ENCODE measurements at regions not wholly inside any gene's neighbourhood (a gene's known extent, or its start where the extent isn't known, plus 50 kb on each side); places are given as distances from the start of the nearest gene placed in this dataset.

GRCh38 chr13:108572782-108573211, 56.6 kb upstream of the MYO16 start:
- no peak for TF ChIP-seq EZH2 (optimal IDR thresholded peaks at IDR 0.05; ENCODE audit: low read depth, low read length)
- TF ChIP-seq, protein P1, sequence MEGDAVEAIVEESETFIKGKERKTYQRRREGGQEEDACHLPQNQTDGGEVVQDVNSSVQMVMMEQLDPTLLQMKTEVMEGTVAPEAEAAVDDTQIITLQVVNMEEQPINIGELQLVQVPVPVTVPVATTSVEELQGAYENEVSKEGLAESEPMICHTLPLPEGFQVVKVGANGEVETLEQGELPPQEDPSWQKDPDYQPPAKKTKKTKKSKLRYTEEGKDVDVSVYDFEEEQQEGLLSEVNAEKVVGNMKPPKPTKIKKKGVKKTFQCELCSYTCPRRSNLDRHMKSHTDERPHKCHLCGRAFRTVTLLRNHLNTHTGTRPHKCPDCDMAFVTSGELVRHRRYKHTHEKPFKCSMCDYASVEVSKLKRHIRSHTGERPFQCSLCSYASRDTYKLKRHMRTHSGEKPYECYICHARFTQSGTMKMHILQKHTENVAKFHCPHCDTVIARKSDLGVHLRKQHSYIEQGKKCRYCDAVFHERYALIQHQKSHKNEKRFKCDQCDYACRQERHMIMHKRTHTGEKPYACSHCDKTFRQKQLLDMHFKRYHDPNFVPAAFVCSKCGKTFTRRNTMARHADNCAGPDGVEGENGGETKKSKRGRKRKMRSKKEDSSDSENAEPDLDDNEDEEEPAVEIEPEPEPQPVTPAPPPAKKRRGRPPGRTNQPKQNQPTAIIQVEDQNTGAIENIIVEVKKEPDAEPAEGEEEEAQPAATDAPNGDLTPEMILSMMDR (IDR thresholded peaks at IDR 0.05; ENCODE audit: low read length), result no peak
- TF ChIP-seq EZH2phosphoT487 (IDR thresholded peaks at IDR 0.05; ENCODE audit: low read length), result no peak
- Histone ChIP-seq H3K9me2 (replicated peaks; ENCODE audit: insufficient read depth, low read length) (no peaks in the 10 kb centered on the region), H2AFZ (ENCODE audit: low read length) (no peak overlapping the region)

GRCh38 chr13:108573455-108573854, 56.0 kb upstream of the MYO16 start:
- H3K27me3 ChIP-seq (replicated peaks; ENCODE audit: insufficient read depth, low read length), result no peaks in the 10 kb centered on the region
- DNase-seq, result no peak
- no peak overlapping the region for H3K4me2 ChIP-seq (ENCODE audit: low read depth, low read length)
- no peaks in the 10 kb centered on the region for H3K36me3 ChIP-seq (replicated peaks; ENCODE audit: insufficient read depth, low read length)
- H2AFZ ChIP-seq (ENCODE audit: low read length), result no peak overlapping the region
- H3K79me2 ChIP-seq (ENCODE audit: low read length), result no peaks in the 10 kb centered on the region
- H3K27ac ChIP-seq (ENCODE audit: low read length), result no peak overlapping the region
- no peak overlapping the region for H3K9ac ChIP-seq (ENCODE audit: low read length)
- no peak overlapping the region for H3K4me3 ChIP-seq (ENCODE audit: low read length)
- no peaks in the 10 kb centered on the region for H4K20me1 ChIP-seq (ENCODE audit: insufficient read depth, low read length)
- TF ChIP-seq, protein P1 (IDR thresholded peaks at IDR 0.05; ENCODE audit: low read length), result no peak
- TF ChIP-seq EZH2 (optimal IDR thresholded peaks at IDR 0.05; ENCODE audit: low read depth, low read length) (no peak), EZH2phosphoT487 (IDR thresholded peaks at IDR 0.05; ENCODE audit: low read length) (no peak)
- H3F3A ChIP-seq (ENCODE audit: insufficient read depth, low read length), result no peaks in the 10 kb centered on the region
- no peaks in the 10 kb centered on the region for H3K9me3 ChIP-seq (replicated peaks; ENCODE audit: insufficient read depth, low read length)
- no peaks in the 10 kb centered on the region for H3K4me1 ChIP-seq (ENCODE audit: low read length)
- no peaks in the 10 kb centered on the region for H3K9me2 ChIP-seq (replicated peaks; ENCODE audit: insufficient read depth, low read length)

More at GRCh38 chr13:108572782-108573211, 56.6 kb upstream of the MYO16 start:
- no peaks in the 10 kb centered on the region for H3K27me3 ChIP-seq (replicated peaks; ENCODE audit: insufficient read depth, low read length)
- no peak overlapping the region for H3K4me2 ChIP-seq (ENCODE audit: low read depth, low read length)
- no peak overlapping the region for H3K27ac ChIP-seq (ENCODE audit: low read length)
- no peaks in the 10 kb centered on the region for H3F3A ChIP-seq (ENCODE audit: insufficient read depth, low read length)
- H3K4me3 ChIP-seq (ENCODE audit: low read length), result no peak overlapping the region
- DNase-seq, result no peak
- no peak overlapping the region for H3K9ac ChIP-seq (ENCODE audit: low read length)
- H3K4me1 ChIP-seq (ENCODE audit: low read length), result no peaks in the 10 kb centered on the region
- no peaks in the 10 kb centered on the region for H3K36me3 ChIP-seq (replicated peaks; ENCODE audit: insufficient read depth, low read length)
- H3K79me2 ChIP-seq (ENCODE audit: low read length), result no peaks in the 10 kb centered on the region
- no peaks in the 10 kb centered on the region for H3K9me3 ChIP-seq (replicated peaks; ENCODE audit: insufficient read depth, low read length)
- H4K20me1 ChIP-seq (ENCODE audit: insufficient read depth, low read length), result no peaks in the 10 kb centered on the region

DNA sequence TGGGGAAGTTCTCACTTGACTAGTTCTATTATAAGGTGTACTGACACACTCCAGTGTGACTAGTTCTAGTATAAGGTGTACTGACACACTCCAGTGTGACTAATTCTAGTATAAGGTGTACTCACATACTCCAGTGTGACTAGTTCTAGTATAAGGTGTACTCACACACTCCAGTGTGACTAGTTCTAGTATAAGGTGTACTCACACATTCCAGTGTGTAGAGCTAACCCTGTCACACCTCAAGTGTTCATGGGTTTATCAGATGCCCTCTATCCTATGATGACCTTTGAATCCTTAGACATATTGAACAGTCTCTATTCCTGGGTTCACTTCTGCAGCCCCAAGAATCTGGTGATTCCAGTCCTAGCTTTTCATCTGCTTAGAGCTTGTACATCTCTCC, 54.6 kb upstream of the MYO16 start:
- no peak for DNase-seq
- H3K9me3 ChIP-seq (replicated peaks; ENCODE audit: insufficient read depth, low read length), result no peaks in the 10 kb centered on the region
- no peaks in the 10 kb centered on the region for H4K20me1 ChIP-seq (ENCODE audit: insufficient read depth, low read length)
- H3K4me2 ChIP-seq (ENCODE audit: low read depth, low read length), result no peak overlapping the region
- no peak overlapping the region for H2AFZ ChIP-seq (ENCODE audit: low read length)
- no peaks in the 10 kb centered on the region for H3K36me3 ChIP-seq (replicated peaks; ENCODE audit: insufficient read depth, low read length)
- no peaks in the 10 kb centered on the region for H3K9me2 ChIP-seq (replicated peaks; ENCODE audit: insufficient read depth, low read length)
- H3K4me1 ChIP-seq (ENCODE audit: low read length), result no peaks in the 10 kb centered on the region
- H3F3A ChIP-seq (ENCODE audit: insufficient read depth, low read length), result no peaks in the 10 kb centered on the region
- TF ChIP-seq EZH2phosphoT487 (IDR thresholded peaks at IDR 0.05; ENCODE audit: low read length) (no peak), EZH2 (optimal IDR thresholded peaks at IDR 0.05; ENCODE audit: low read depth, low read length) (no peak)
- TF ChIP-seq, protein P1 (IDR thresholded peaks at IDR 0.05; ENCODE audit: low read length), result no peak
- no peak overlapping the region for H3K9ac ChIP-seq (ENCODE audit: low read length)
- H3K79me2 ChIP-seq (ENCODE audit: low read length), result no peaks in the 10 kb centered on the region
- no peak overlapping the region for H3K4me3 ChIP-seq (ENCODE audit: low read length)
- no peaks in the 10 kb centered on the region for H3K27me3 ChIP-seq (replicated peaks; ENCODE audit: insufficient read depth, low read length)
- no peak overlapping the region for H3K27ac ChIP-seq (ENCODE audit: low read length)

Data from MM.1S (cell line).